SK-N-SH treated with all-trans-retinoic acid at 6 μM for 48 hours (cell line): ENCODE measurements at regions not wholly inside any gene's neighbourhood (a gene's known extent, or its start where the extent isn't known, plus 50 kb on each side); places are given as distances from the start of the nearest gene placed in this dataset.

Experiments used
- ATAC-seq: fragments of 200-7000 bp; cut with Tn5 transposase; 3 replicates; pipeline ENCODE4 v1.9.1; 2020; ENCODE audit warnings: mild to moderate bottlenecking, moderate library complexity
- ARNTL ChIP-seq: fragments of 450-650 bp; formaldehyde crosslinking; IDR thresholded peaks from 2 replicates; pipeline ENCODE4 v1.5.0; 2020; ENCODE audit warnings: low read depth, mild to moderate bottlenecking, moderate library complexity, borderline replicate concordance
- BACH2 ChIP-seq: fragments of 250-450 bp; sonication (Bioruptor Pico); IDR thresholded peaks from 2 replicates; pipeline ENCODE4 v1.9.0; 2021; ENCODE audit warnings: mild to moderate bottlenecking, borderline replicate concordance
- CREB5 ChIP-seq: fragments of 250-450 bp; sonication (Bioruptor Pico); IDR thresholded peaks from 2 replicates; pipeline ENCODE4 v1.5.1; 2020; ENCODE audit warnings: low read depth, mild to moderate bottlenecking, moderate library complexity
- CSDC2 ChIP-seq: fragments of 250-450 bp; sonication (Bioruptor Pico); IDR thresholded peaks from 2 replicates; pipeline ENCODE4 v1.5.0; 2020; ENCODE audit warnings: mild to moderate bottlenecking, moderate library complexity
- CSRNP3 ChIP-seq: fragments of 250-450 bp; sonication (Bioruptor Pico); IDR thresholded peaks from 2 replicates; pipeline ENCODE4 v1.5.1; 2021; ENCODE audit warnings: mild to moderate bottlenecking, moderate library complexity
- ESRRG ChIP-seq: fragments of 250-450 bp; sonication (Bioruptor Pico); IDR thresholded peaks from 2 replicates; pipeline ENCODE4 v1.6.1; 2021; ENCODE audit warnings: mild to moderate bottlenecking
- GLIS3 ChIP-seq: fragments of 250-450 bp; sonication (Bioruptor Pico); IDR thresholded peaks from 2 replicates; pipeline ENCODE4 v1.5.0; 2020; ENCODE audit warnings: mild to moderate bottlenecking, moderate library complexity
- ISL1 ChIP-seq: fragments of 250-450 bp; sonication (Bioruptor Pico); IDR thresholded peaks from 2 replicates; pipeline ENCODE4 v2.1.2; 2022; ENCODE audit warnings: mild to moderate bottlenecking, moderate library complexity
- OSR1 ChIP-seq: fragments of 250-450 bp; sonication (Bioruptor Pico); IDR thresholded peaks from 2 replicates; pipeline ENCODE4 v1.8.0; 2022; ENCODE audit warnings: moderate library complexity, mild to moderate bottlenecking, inconsistent platforms
- PATZ1 ChIP-seq: fragments of 250-450 bp; sonication (Bioruptor Pico); IDR thresholded peaks from 2 replicates; pipeline ENCODE4 v1.8.0; 2020; ENCODE audit warnings: mild to moderate bottlenecking, moderate library complexity, borderline replicate concordance
- POU6F1 ChIP-seq: fragments of 250-450 bp; sonication (Bioruptor Pico); IDR thresholded peaks from 2 replicates; pipeline ENCODE4 v1.8.0; 2021; ENCODE audit warnings: low read depth, mild to moderate bottlenecking, moderate library complexity, borderline replicate concordance
- PPARA ChIP-seq: fragments of 250-450 bp; sonication (Bioruptor Pico); IDR thresholded peaks from 2 replicates; pipeline ENCODE4 v1.5.0; 2020; ENCODE audit warnings: mild to moderate bottlenecking, borderline replicate concordance
- SNAI2 ChIP-seq: fragments of 250-450 bp; sonication (Bioruptor Pico); IDR thresholded peaks from 2 replicates; pipeline ENCODE4 v1.5.0; 2020; ENCODE audit warnings: mild to moderate bottlenecking, moderate library complexity
- TCF4 ChIP-seq: fragments of 250-450 bp; sonication (Bioruptor Pico); IDR thresholded peaks from 2 replicates; pipeline ENCODE4 v1.8.0; 2021; ENCODE audit warnings: mild to moderate bottlenecking, moderate library complexity, borderline replicate concordance
- TOX ChIP-seq: fragments of 250-450 bp; sonication (Bioruptor Pico); IDR thresholded peaks from 2 replicates; pipeline ENCODE4 v1.8.0; 2021; ENCODE audit warnings: mild to moderate bottlenecking, moderate library complexity, borderline replicate concordance
- TSHZ2 ChIP-seq: fragments of 250-450 bp; sonication (Bioruptor Pico); IDR thresholded peaks from 2 replicates; pipeline ENCODE4 v1.5.0; 2020; ENCODE audit warnings: mild to moderate bottlenecking, moderate library complexity
- ZC3H10 ChIP-seq: fragments of 250-450 bp; sonication (Bioruptor Pico); IDR thresholded peaks from 2 replicates; pipeline ENCODE4 v1.5.1; 2021; ENCODE audit warnings: mild to moderate bottlenecking, moderate library complexity
- ZFP3 ChIP-seq: fragments of 250-450 bp; sonication (Bioruptor Pico); IDR thresholded peaks from 2 replicates; pipeline ENCODE4 v1.5.0; 2020; ENCODE audit warnings: mild to moderate bottlenecking, moderate library complexity
- ZFP30 ChIP-seq: fragments of 450-650 bp; formaldehyde crosslinking; IDR thresholded peaks from 2 replicates; pipeline ENCODE4 v1.5.0; 2022; ENCODE audit warnings: mild to moderate bottlenecking, moderate library complexity
- ZNF565 ChIP-seq: fragments of 450-650 bp; formaldehyde crosslinking; conservative IDR thresholded peaks from 2 replicates; pipeline ENCODE4 v1.5.0; 2020; ENCODE audit warnings: low read depth, mild to moderate bottlenecking, moderate library complexity
- ZNF70 ChIP-seq: fragments of 450-650 bp; formaldehyde crosslinking; IDR thresholded peaks from 2 replicates; pipeline ENCODE4 v1.5.0; 2020; ENCODE audit warnings: mild to moderate bottlenecking, moderate library complexity
- ZNF8 ChIP-seq: fragments of 450-650 bp; formaldehyde crosslinking; IDR thresholded peaks from 2 replicates; pipeline ENCODE4 v1.5.0; 2020; ENCODE audit warnings: mild to moderate bottlenecking, moderate library complexity

GRCh38 chr11:109012991-109013390 lies 348.1 kb downstream of the DDX10 start:
- TF ChIP-seq CREB5 (CRISPR knock-in tag) = no peak
- TF ChIP-seq PPARA (CRISPR knock-in tag) = no peak
- no peak for ATAC-seq

- peak; percentile 71 for ATAC-seq
- TF ChIP-seq CSRNP3 (no peak), TSHZ2 (CRISPR knock-in tag) (no peak), ZFP3 (CRISPR knock-in tag) (no peak), ZC3H10 (CRISPR knock-in tag) (no peak), ZNF8 (CRISPR knock-in tag) (no peak), ESRRG (no peak), ISL1 (CRISPR knock-in tag) (no peak), GLIS3 (CRISPR knock-in tag) (no peak), TCF4 (CRISPR knock-in tag) (no peak), POU6F1 (no peak), CSDC2 (CRISPR knock-in tag) (no peak), ARNTL (no peak), ZNF70 (CRISPR knock-in tag) (no peak), PPARA (CRISPR knock-in tag) (no peak), CREB5 (CRISPR knock-in tag) (no peak), ZFP30 (CRISPR knock-in tag) (no peak), BACH2 (CRISPR knock-in tag) (no peak), SNAI2 (CRISPR knock-in tag) (no peak), OSR1 (CRISPR knock-in tag) (no peak), ZNF565 (CRISPR knock-in tag) (no peak)
These were observed 350.4 kb downstream of the DDX10 start for GRCh38 chr11:109015283-109015682.

- no peak for ATAC-seq
- no peak for TF ChIP-seq POU6F1
- TF ChIP-seq CSRNP3 = no peak
- no peak for TF ChIP-seq ARNTL
- no peak for TF ChIP-seq TCF4 (CRISPR knock-in tag)
- no peak for TF ChIP-seq CSDC2 (CRISPR knock-in tag)
- TF ChIP-seq ZC3H10 (CRISPR knock-in tag) = no peak
- TF ChIP-seq CREB5 (CRISPR knock-in tag) = no peak
- TF ChIP-seq PATZ1 (CRISPR knock-in tag) = no peak
- no peak for TF ChIP-seq PPARA (CRISPR knock-in tag)
- no peak for TF ChIP-seq BACH2 (CRISPR knock-in tag)
- no peak for TF ChIP-seq TOX
- no peak for TF ChIP-seq ZNF70 (CRISPR knock-in tag)
- no peak for TF ChIP-seq ZFP3 (CRISPR knock-in tag)
- TF ChIP-seq SNAI2 (CRISPR knock-in tag) = no peak
- no peak for TF ChIP-seq OSR1 (CRISPR knock-in tag)
- TF ChIP-seq ZFP30 (CRISPR knock-in tag) = no peak
- no peak for TF ChIP-seq ZNF8 (CRISPR knock-in tag)
These were observed 351.9 kb downstream of the DDX10 start for GRCh38 chr11:109016724-109017123.
